ENCODE measurements at regions not wholly inside any gene's neighbourhood (a gene's known extent, or its start where the extent isn't known, plus 50 kb on each side); places are given as distances from the start of the nearest gene placed in this dataset.
"Not testable (repeated sequence)": the region's sequence is repeated elsewhere in the genome, so short reads cannot be mapped to it uniquely, and the experiment has no call there.

DNA sequence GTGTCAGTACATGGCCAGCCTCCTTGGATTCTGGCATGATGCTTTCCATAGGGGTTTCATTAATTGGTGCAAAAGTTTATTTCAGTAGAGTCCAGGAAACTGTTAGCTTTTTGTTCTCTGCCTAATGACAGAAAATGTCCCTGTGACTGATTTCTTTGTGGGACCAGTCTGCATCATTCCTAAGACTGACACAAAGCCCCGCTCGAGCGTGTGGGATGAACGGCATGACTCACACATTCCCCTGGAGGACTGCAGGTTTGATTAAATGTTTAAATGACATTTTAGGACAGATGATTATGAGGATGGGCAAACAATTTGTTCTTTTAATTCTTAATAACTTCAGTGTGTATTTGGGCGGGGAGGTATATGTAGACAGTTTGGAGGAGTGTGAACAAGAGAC is 120.9 kb upstream of the ERV3-1 start:
- not testable (repeated sequence) for TF ChIP-seq POLR2A (IDR thresholded peaks at IDR 0.05); EP300 (IDR thresholded peaks at IDR 0.05; ENCODE audit: low read depth); POLR2AphosphoS5 (IDR thresholded peaks at IDR 0.05)
- TF ChIP-seq, protein P1, sequence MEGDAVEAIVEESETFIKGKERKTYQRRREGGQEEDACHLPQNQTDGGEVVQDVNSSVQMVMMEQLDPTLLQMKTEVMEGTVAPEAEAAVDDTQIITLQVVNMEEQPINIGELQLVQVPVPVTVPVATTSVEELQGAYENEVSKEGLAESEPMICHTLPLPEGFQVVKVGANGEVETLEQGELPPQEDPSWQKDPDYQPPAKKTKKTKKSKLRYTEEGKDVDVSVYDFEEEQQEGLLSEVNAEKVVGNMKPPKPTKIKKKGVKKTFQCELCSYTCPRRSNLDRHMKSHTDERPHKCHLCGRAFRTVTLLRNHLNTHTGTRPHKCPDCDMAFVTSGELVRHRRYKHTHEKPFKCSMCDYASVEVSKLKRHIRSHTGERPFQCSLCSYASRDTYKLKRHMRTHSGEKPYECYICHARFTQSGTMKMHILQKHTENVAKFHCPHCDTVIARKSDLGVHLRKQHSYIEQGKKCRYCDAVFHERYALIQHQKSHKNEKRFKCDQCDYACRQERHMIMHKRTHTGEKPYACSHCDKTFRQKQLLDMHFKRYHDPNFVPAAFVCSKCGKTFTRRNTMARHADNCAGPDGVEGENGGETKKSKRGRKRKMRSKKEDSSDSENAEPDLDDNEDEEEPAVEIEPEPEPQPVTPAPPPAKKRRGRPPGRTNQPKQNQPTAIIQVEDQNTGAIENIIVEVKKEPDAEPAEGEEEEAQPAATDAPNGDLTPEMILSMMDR (IDR thresholded peaks at IDR 0.05) = not testable (repeated sequence)

Measured in transverse colon (tissue), 4 donors.